Mucosa of descending colon (tissue), 3 donors: ENCODE measurements at regions not wholly inside any gene's neighbourhood (a gene's known extent, or its start where the extent isn't known, plus 50 kb on each side); places are given as distances from the start of the nearest gene placed in this dataset.

Experiments
- ATAC-seq: fragments of 200-7000 bp; cut with Tn5 transposase; one replicate; pipeline ENCODE4 v1.9.1; 2020; ENCODE audit warnings: mild to moderate bottlenecking, moderate library complexity
- DNase-seq, 3 donors: peaks; one replicate each; pipeline ENCODE4 v3.0.0-alpha.2; 2020
- H3K36me3 ChIP-seq: fragments of 200-600 bp; one replicate; pipeline ENCODE4 v1.8.0; 2021; ENCODE audit warnings: low read depth, mild to moderate bottlenecking
- H3K4me1 ChIP-seq: fragments of 200-600 bp; one replicate; pipeline ENCODE4 v1.8.0; 2021; ENCODE audit warnings: low read depth, mild to moderate bottlenecking
- H3K4me3 ChIP-seq: fragments of 200-600 bp; one replicate; pipeline ENCODE4 v1.8.0; 2021; ENCODE audit warnings: mild to moderate bottlenecking
- H3K9me3 ChIP-seq: fragments of 200-600 bp; one replicate; pipeline ENCODE4 v1.8.0; 2021; ENCODE audit warnings: mild to moderate bottlenecking
- CTCF ChIP-seq: fragments of 200-600 bp; IDR thresholded peaks from one replicate; pipeline ENCODE4 v1.8.0; 2022; ENCODE audit warnings: antibody characterized with exemption, mild to moderate bottlenecking
- intact Hi-C, 2 donors: fragments of 100-400 bp; cut with DNase I in 1 of 2; cut with micrococcal nuclease in 1 of 2; formaldehyde crosslinking; loops; one replicate each; pipeline versions ENCODE4 v1.11.0 to v1.11.1; 2022; cut with DNase I, micrococcal nuclease
- donor health status: DM: no; HTN: no; CAD: no; lungs with moderate emphysema.
- donor health status: DM: no; HTN: no; CAD: no.
- donor health status: DM: no; HTN: yes; CAD: no.

- H3K9me3 ChIP-seq: no peaks in the 10 kb centered on the region
- no peak overlapping the region for H3K4me3 ChIP-seq
- intact Hi-C loops: no loop called here
- TF ChIP-seq CTCF: no peak
- H3K36me3 ChIP-seq: no peaks in the 10 kb centered on the region
- no peak for DNase-seq
- ATAC-seq: no peak
- H3K4me1 ChIP-seq: no peaks in the 10 kb centered on the region
Measured at GRCh38 chr10:118473305-118473960, 122.0 kb downstream of the PRLHR start.

GRCh38 chr10:118472415-118473304 is 122.8 kb downstream of the PRLHR start:
- no peak for DNase-seq
- no peak for TF ChIP-seq CTCF
- H3K4me1 ChIP-seq: no peaks in the 10 kb centered on the region
- no peak overlapping the region for H3K4me3 ChIP-seq
- intact Hi-C loops: no loop called here
- H3K36me3 ChIP-seq: no peaks in the 10 kb centered on the region
- no peaks in the 10 kb centered on the region for H3K9me3 ChIP-seq
- no peak for ATAC-seq

- intact Hi-C loops: no loop called here
- ATAC-seq: no peak
- Histone ChIP-seq H3K4me3 (no peak overlapping the region), H3K36me3 (no peaks in the 10 kb centered on the region), H3K9me3 (no peaks in the 10 kb centered on the region), H3K4me1 (no peaks in the 10 kb centered on the region)
- DNase-seq: no peak
- TF ChIP-seq CTCF: no peak
Measured at GRCh38 chr10:118471863-118472262, 123.6 kb downstream of the PRLHR start.

- no peak for DNase-seq
- no peaks in the 10 kb centered on the region for H3K9me3 ChIP-seq
- H3K4me3 ChIP-seq: no peak overlapping the region
- ATAC-seq: no peak
- intact Hi-C loops: no loop called here
- no peaks in the 10 kb centered on the region for H3K4me1 ChIP-seq
- TF ChIP-seq CTCF: no peak
- H3K36me3 ChIP-seq: no peaks in the 10 kb centered on the region
Measured at GRCh38 chr10:118470470-118470869, 125.0 kb downstream of the PRLHR start.

GRCh38 chr10:118467200-118467599 is 125.1 kb upstream of the FAM204A start:
- ATAC-seq: no peak
- Histone ChIP-seq H3K4me3 (no peak overlapping the region), H3K9me3 (no peaks in the 10 kb centered on the region), H3K4me1 (no peaks in the 10 kb centered on the region), H3K36me3 (no peaks in the 10 kb centered on the region)
- DNase-seq: no peak
- intact Hi-C loops: no loop called here
- no peak for TF ChIP-seq CTCF
